ENCODE measurements at regions not wholly inside any gene's neighbourhood (a gene's known extent, or its start where the extent isn't known, plus 50 kb on each side); places are given as distances from the start of the nearest gene placed in this dataset.
A peak's percentile ranks its signal among the peaks of the same experiment; 100 is the strongest.

GRCh38 chr13:106768991-106769390 is 201.1 kb upstream of the ARGLU1 start:
- Mint-ChIP-seq H3K4me1 (no peaks in the 10 kb centered on the region), H3K4me3 (no peak overlapping the region), H3K9me3 (peaks cover 3 to 21% (median 13%) of the 10 kb centered on the region in 7 donors), H3K27me3 (peaks cover 0 to 9% (median 6%) of the 10 kb centered on the region in 3 donors), H3K27ac (no peak overlapping the region), H3K36me3 (peaks cover 0 to 12% of the 10 kb centered on the region in 2 donors)
- DNase-seq (no peak), ATAC-seq (ENCODE audit: low read depth in 2 of 2) (no peak)

- Mint-ChIP-seq H3K4me1 (no peaks in the 10 kb centered on the region), H3K4me3 (no peak overlapping the region), H3K36me3 (peaks cover 0 to 5% of the 10 kb centered on the region in 2 donors), H3K9me3 (peaks cover 3 to 14% (median 9%) of the 10 kb centered on the region in 7 donors), H3K27ac (no peak overlapping the region), H3K27me3 (peaks cover 0 to 23% (median 6%) of the 10 kb centered on the region in 3 donors)
- ATAC-seq (ENCODE audit: low read depth in 2 of 2) (no peak), DNase-seq (no peak)
These were observed 194.8 kb upstream of the ARGLU1 start for GRCh38 chr13:106762708-106763107.

- Mint-ChIP-seq H3K36me3 (no peaks in the 10 kb centered on the region), H3K27ac (no peak overlapping the region), H3K4me3 (no peak overlapping the region), H3K27me3 (peaks cover 15 to 24% (median 16%) of the 10 kb centered on the region in 3 donors), H3K4me1 (no peaks in the 10 kb centered on the region), H3K9me3 (no peaks in the 10 kb centered on the region)
- DNase-seq (no peak), ATAC-seq (ENCODE audit: low read depth in 2 of 2) (no peak)
These were observed 188.5 kb upstream of the ARGLU1 start for GRCh38 chr13:106756446-106756845.

GRCh38 chr13:106755542-106755941 is 187.6 kb upstream of the ARGLU1 start:
- H3K36me3 Mint-ChIP-seq: no peaks in the 10 kb centered on the region
- H3K4me3 Mint-ChIP-seq: no peak overlapping the region
- DNase-seq (no peak), ATAC-seq (ENCODE audit: low read depth in 2 of 2) (no peak)
- H3K27ac Mint-ChIP-seq: no peak overlapping the region
- H3K27me3 Mint-ChIP-seq: peaks cover 15 to 21% (median 16%) of the 10 kb centered on the region in 3 donors
- no peaks in the 10 kb centered on the region for H3K4me1 Mint-ChIP-seq
- no peaks in the 10 kb centered on the region for H3K9me3 Mint-ChIP-seq

GRCh38 chr13:106753251-106753650 is 185.3 kb upstream of the ARGLU1 start:
- ATAC-seq (ENCODE audit: low read depth in 2 of 2) (no peak), DNase-seq (no peak)
- Mint-ChIP-seq H3K27me3 (peaks cover 15 to 23% (median 17%) of the 10 kb centered on the region in 3 donors), H3K36me3 (no peaks in the 10 kb centered on the region), H3K27ac (no peak overlapping the region), H3K4me3 (no peak overlapping the region), H3K4me1 (no peaks in the 10 kb centered on the region), H3K9me3 (no peaks in the 10 kb centered on the region)

- no peaks in the 10 kb centered on the region for H3K36me3 Mint-ChIP-seq
- H3K4me1 Mint-ChIP-seq: no peaks in the 10 kb centered on the region
- peaks cover 13 to 23% (median 15%) of the 10 kb centered on the region in 3 donors for H3K27me3 Mint-ChIP-seq
- no peak overlapping the region for H3K27ac Mint-ChIP-seq
- peaks cover 0 to 3% (median 0%) of the 10 kb centered on the region in 7 donors for H3K9me3 Mint-ChIP-seq
- ATAC-seq (ENCODE audit: low read depth in 2 of 2): no peak
- DNase-seq: no peak
- H3K4me3 Mint-ChIP-seq: no peak overlapping the region
These were observed 184.7 kb upstream of the ARGLU1 start for GRCh38 chr13:106752584-106753170.

- H3K9me3 Mint-ChIP-seq: peaks cover 0 to 7% (median 0%) of the 10 kb centered on the region in 7 donors
- ATAC-seq (ENCODE audit: low read depth in 2 of 2) (no peak), DNase-seq (no peak)
- no peaks in the 10 kb centered on the region for H3K4me1 Mint-ChIP-seq
- no peak overlapping the region for H3K27ac Mint-ChIP-seq
- no peak overlapping the region for H3K4me3 Mint-ChIP-seq
- H3K36me3 Mint-ChIP-seq: no peaks in the 10 kb centered on the region
- H3K27me3 Mint-ChIP-seq: peaks cover 6 to 18% (median 8%) of the 10 kb centered on the region in 3 donors
These were observed 180.8 kb upstream of the ARGLU1 start for GRCh38 chr13:106748785-106749184.

GRCh38 chr13:106744516-106744915 is 176.6 kb upstream of the ARGLU1 start:
- DNase-seq (no peak), ATAC-seq (ENCODE audit: low read depth in 2 of 2) (no peak)
- Mint-ChIP-seq H3K4me3 (no peak overlapping the region), H3K9me3 (peaks cover 0 to 7% (median 0%) of the 10 kb centered on the region in 7 donors), H3K36me3 (no peaks in the 10 kb centered on the region), H3K27me3 (peaks cover 0 to under 1% (median 0%) of the 10 kb centered on the region in 3 donors), H3K4me1 (no peaks in the 10 kb centered on the region), H3K27ac (no peak overlapping the region)

GRCh38 chr13:106738186-106738678 is 170.3 kb upstream of the ARGLU1 start:
- Mint-ChIP-seq H3K9me3 (peaks cover 0 to 9% (median 4%) of the 10 kb centered on the region in 7 donors), H3K36me3 (no peaks in the 10 kb centered on the region), H3K4me3 (no peak overlapping the region), H3K27me3 (no peaks in the 10 kb centered on the region), H3K27ac (no peak overlapping the region), H3K4me1 (no peaks in the 10 kb centered on the region)
- ATAC-seq (ENCODE audit: low read depth in 2 of 2) (no peak), DNase-seq (no peak)

- no peaks in the 10 kb centered on the region for H3K36me3 Mint-ChIP-seq
- no peak overlapping the region for H3K4me3 Mint-ChIP-seq
- no peak for DNase-seq
- ATAC-seq (ENCODE audit: low read depth in 2 of 2): no peak
- H3K27ac Mint-ChIP-seq: no peak overlapping the region
- H3K9me3 Mint-ChIP-seq: peaks cover 0 to 9% (median 4%) of the 10 kb centered on the region in 7 donors
- H3K27me3 Mint-ChIP-seq: no peaks in the 10 kb centered on the region
- no peaks in the 10 kb centered on the region for H3K4me1 Mint-ChIP-seq
These were observed 169.0 kb upstream of the ARGLU1 start for GRCh38 chr13:106736941-106737340.

- no peak for DNase-seq
- no peaks in the 10 kb centered on the region for H3K4me1 Mint-ChIP-seq
These were observed 166.3 kb upstream of the ARGLU1 start for GRCh38 chr13:106734198-106734597.

GRCh38 chr13:106723036-106723435 is 155.1 kb upstream of the ARGLU1 start:
- H3K27ac Mint-ChIP-seq: peak overlapping the region in 1 of 6 donors; percentile 34
- H3K4me1 Mint-ChIP-seq: no peaks in the 10 kb centered on the region
- H3K9me3 Mint-ChIP-seq: peaks cover 0 to 21% (median 10%) of the 10 kb centered on the region in 7 donors
- H3K4me3 Mint-ChIP-seq: no peak overlapping the region
- no peaks in the 10 kb centered on the region for H3K27me3 Mint-ChIP-seq
- DNase-seq: no peak
- H3K36me3 Mint-ChIP-seq: no peaks in the 10 kb centered on the region
- ATAC-seq (ENCODE audit: low read depth in 2 of 2): no peak

More at GRCh38 chr13:106734198-106734597, 166.3 kb upstream of the ARGLU1 start:
- no peaks in the 10 kb centered on the region for H3K27me3 Mint-ChIP-seq
- no peak for ATAC-seq (ENCODE audit: low read depth in 2 of 2)
- H3K4me3 Mint-ChIP-seq: no peak overlapping the region
- H3K27ac Mint-ChIP-seq: no peak overlapping the region
- peaks cover 0 to 9% (median 4%) of the 10 kb centered on the region in 7 donors for H3K9me3 Mint-ChIP-seq
- no peaks in the 10 kb centered on the region for H3K36me3 Mint-ChIP-seq

GRCh38 chr13:106722620-106723019 is 154.7 kb upstream of the ARGLU1 start:
- ATAC-seq (ENCODE audit: low read depth in 2 of 2) (no peak), DNase-seq (no peak)
- H3K9me3 Mint-ChIP-seq: peaks cover 0 to 25% (median 13%) of the 10 kb centered on the region in 7 donors
- no peak overlapping the region for H3K4me3 Mint-ChIP-seq
- H3K27me3 Mint-ChIP-seq: no peaks in the 10 kb centered on the region
- H3K36me3 Mint-ChIP-seq: no peaks in the 10 kb centered on the region
- H3K27ac Mint-ChIP-seq: no peak overlapping the region
- H3K4me1 Mint-ChIP-seq: no peaks in the 10 kb centered on the region

- H3K9me3 Mint-ChIP-seq: peaks cover 0 to 29% (median 17%) of the 10 kb centered on the region in 7 donors
- H3K27me3 Mint-ChIP-seq: no peaks in the 10 kb centered on the region
- H3K36me3 Mint-ChIP-seq: no peaks in the 10 kb centered on the region
- DNase-seq: no peak
- no peak overlapping the region for H3K27ac Mint-ChIP-seq
- H3K4me3 Mint-ChIP-seq: no peak overlapping the region
- no peak for ATAC-seq (ENCODE audit: low read depth in 2 of 2)
- H3K4me1 Mint-ChIP-seq: no peaks in the 10 kb centered on the region
These were observed 153.7 kb upstream of the ARGLU1 start for GRCh38 chr13:106721599-106721998.
